ENCODE measurements at regions not wholly inside any gene's neighbourhood (a gene's known extent, or its start where the extent isn't known, plus 50 kb on each side); places are given as distances from the start of the nearest gene placed in this dataset.

DNA sequence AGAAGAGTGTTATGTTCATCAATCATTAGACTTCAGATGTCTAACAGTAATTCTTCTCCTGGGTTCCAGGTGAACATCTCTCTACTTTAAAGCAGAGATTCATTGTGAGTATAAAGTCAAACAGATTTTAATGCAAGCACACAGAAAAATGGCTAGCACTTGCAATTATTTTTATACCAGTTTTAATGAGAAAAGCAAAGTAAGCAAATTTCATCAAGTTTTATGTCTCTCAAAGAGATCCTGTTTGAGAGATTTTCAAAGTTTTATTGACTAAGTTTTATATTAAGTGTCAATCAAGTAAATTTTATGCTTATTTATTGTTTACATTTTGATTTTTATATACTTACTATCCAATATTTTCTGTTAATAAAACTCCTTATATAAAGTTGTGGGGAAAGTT is 1628.5 kb downstream of the HACE1 start:
- no peaks in the 10 kb centered on the region for H3K36me3 Mint-ChIP-seq (ENCODE audit: low read depth)
- H3K4me3 Mint-ChIP-seq, result no peak overlapping the region
- ChIA-PET POLR2A (no interaction called here), CTCF (no interaction called here)
- intact Hi-C loops (cut with micrococcal nuclease), result no loop called here
- DNase-seq (no peak), ATAC-seq (no peak)
- H3K27me3 Mint-ChIP-seq, result no peaks in the 10 kb centered on the region
- H3K27ac Mint-ChIP-seq, result no peak overlapping the region
- no peaks in the 10 kb centered on the region for H3K4me1 Mint-ChIP-seq (ENCODE audit: low read depth)
- peaks cover 8% of the 10 kb centered on the region for H3K9me3 Mint-ChIP-seq
- no peak for TF ChIP-seq CTCF (IDR thresholded peaks at IDR 0.05)

DNA sequence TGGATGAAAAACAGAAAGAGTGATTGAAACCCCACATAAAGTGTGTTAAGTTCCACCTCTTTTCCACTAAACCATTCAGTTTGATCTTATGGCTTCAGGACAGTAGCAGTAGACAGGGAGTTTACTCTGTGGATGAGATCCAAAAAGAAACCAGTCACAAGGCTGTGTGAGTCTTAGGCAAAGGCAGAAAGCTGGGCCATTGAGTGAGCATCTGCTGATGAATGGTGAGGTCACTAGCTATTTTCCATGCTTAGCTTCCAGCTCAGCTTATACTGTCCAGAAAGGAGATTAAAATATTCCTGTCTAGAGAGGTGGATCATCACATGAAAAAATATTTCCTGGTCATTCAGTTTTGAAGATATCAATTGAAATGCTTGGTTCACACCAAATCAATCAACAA is 1643.9 kb downstream of the HACE1 start:
- CTCF ChIA-PET, result no interaction called here
- H3K36me3 Mint-ChIP-seq (ENCODE audit: low read depth), result no peaks in the 10 kb centered on the region
- no peaks in the 10 kb centered on the region for H3K9me3 Mint-ChIP-seq
- TF ChIP-seq CTCF (IDR thresholded peaks at IDR 0.05), result no peak
- H3K27me3 Mint-ChIP-seq, result no peaks in the 10 kb centered on the region
- H3K4me3 Mint-ChIP-seq, result no peak overlapping the region
- no peak overlapping the region for H3K27ac Mint-ChIP-seq
- H3K4me1 Mint-ChIP-seq (ENCODE audit: low read depth), result no peaks in the 10 kb centered on the region
- intact Hi-C loops (cut with micrococcal nuclease), result no loop called here
- DNase-seq (no peak), ATAC-seq (no peak)
- POLR2A ChIA-PET, result no interaction called here

DNA sequence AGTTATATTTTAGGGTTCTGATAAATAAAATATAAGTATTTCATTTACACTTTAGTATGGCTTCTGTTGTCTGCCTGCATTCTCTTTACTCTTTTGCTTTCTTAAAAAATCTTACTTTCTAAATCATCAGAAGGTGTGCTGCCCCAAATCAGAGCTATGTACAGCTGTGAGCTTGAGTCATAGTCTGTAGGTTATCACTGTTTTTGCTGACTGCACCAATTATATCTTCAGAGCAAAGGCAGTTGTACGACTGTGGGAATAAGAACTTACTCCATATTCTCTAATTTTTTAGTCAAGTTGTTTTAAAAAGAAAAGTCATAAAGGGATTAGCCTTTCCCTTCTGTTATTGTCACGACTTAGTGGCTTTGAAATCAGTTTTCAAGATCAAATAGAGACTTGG is 1649.0 kb downstream of the HACE1 start:
- Mint-ChIP-seq H3K9me3 (peaks cover 2% of the 10 kb centered on the region), H3K27ac (no peak overlapping the region), H3K4me3 (no peak overlapping the region), H3K27me3 (no peaks in the 10 kb centered on the region), H3K36me3 (ENCODE audit: low read depth) (no peaks in the 10 kb centered on the region), H3K4me1 (ENCODE audit: low read depth) (no peaks in the 10 kb centered on the region)
- intact Hi-C loops (cut with micrococcal nuclease), result no loop called here
- ATAC-seq (no peak), DNase-seq (no peak)
- ChIA-PET CTCF (no interaction called here), POLR2A (no interaction called here)
- no peak for TF ChIP-seq CTCF (IDR thresholded peaks at IDR 0.05)

- Mint-ChIP-seq H3K4me3 (no peak overlapping the region), H3K36me3 (ENCODE audit: low read depth) (no peaks in the 10 kb centered on the region), H3K27ac (no peak overlapping the region), H3K9me3 (peaks cover 4% of the 10 kb centered on the region), H3K27me3 (no peaks in the 10 kb centered on the region), H3K4me1 (ENCODE audit: low read depth) (no peaks in the 10 kb centered on the region)
- POLR2A ChIA-PET, result no interaction called here
- intact Hi-C loops (cut with micrococcal nuclease), result no loop called here
- ATAC-seq (no peak), DNase-seq (no peak)
- CTCF ChIA-PET, result no interaction called here
- no peak for TF ChIP-seq CTCF (IDR thresholded peaks at IDR 0.05)
Measured at GRCh38 chr6:103198386-103198785, 1661.3 kb downstream of the HACE1 start.

- TF ChIP-seq CTCF (IDR thresholded peaks at IDR 0.05), result no peak
- H3K27me3 Mint-ChIP-seq, result no peaks in the 10 kb centered on the region
- H3K4me3 Mint-ChIP-seq, result no peak overlapping the region
- peaks cover 8% of the 10 kb centered on the region for H3K9me3 Mint-ChIP-seq
- ChIA-PET CTCF (no interaction called here), POLR2A (no interaction called here)
- H3K27ac Mint-ChIP-seq, result no peak overlapping the region
- intact Hi-C loops (cut with micrococcal nuclease), result no loop called here
- H3K36me3 Mint-ChIP-seq (ENCODE audit: low read depth), result no peaks in the 10 kb centered on the region
- H3K4me1 Mint-ChIP-seq (ENCODE audit: low read depth), result no peaks in the 10 kb centered on the region
- no peak for DNase-seq
- ATAC-seq, result no peak
Measured at GRCh38 chr6:103193413-103193812, 1666.3 kb downstream of the HACE1 start.

Data from activated CD8-positive, alpha-beta T cell treated with anti-CD3 and anti-CD28 coated beads for 36 hours (primary cell).